SKM-1 treated with dmso at 0.1 percent for 144 hours (cell line): ENCODE measurements at regions not wholly inside any gene's neighbourhood (a gene's known extent, or its start where the extent isn't known, plus 50 kb on each side); places are given as distances from the start of the nearest gene placed in this dataset.
"Not testable (repeated sequence)": the region's sequence is repeated elsewhere in the genome, so short reads cannot be mapped to it uniquely, and the experiment has no call there.

ENCODE experiments used
- DNase-seq: peaks from one replicate; lab custom pipeline; 2025; ENCODE audit not compliant: unreplicated experiment; lab: John Stamatoyannopoulos, UW

DNA sequence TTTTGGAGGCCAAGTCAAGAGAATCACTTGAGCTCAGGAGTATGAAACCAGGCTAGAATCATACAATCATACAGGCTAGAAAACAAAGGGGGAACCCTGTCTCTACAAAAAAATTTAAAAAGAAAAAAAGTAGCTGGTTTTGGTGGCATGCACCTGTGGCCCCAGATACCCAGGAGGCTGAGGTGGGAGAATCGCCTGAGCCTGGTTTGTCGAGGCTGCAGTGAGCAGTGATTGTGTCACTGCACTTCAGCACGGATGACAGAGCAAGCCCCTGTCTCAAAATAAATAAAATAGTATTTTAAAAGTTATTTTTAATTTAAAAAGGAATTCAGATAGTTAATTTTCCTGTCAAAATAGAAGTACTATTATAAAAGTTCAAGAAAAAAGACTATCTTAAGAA, 369.1 kb upstream of the SLITRK5 start:
- DNase-seq, result no peak

DNA sequence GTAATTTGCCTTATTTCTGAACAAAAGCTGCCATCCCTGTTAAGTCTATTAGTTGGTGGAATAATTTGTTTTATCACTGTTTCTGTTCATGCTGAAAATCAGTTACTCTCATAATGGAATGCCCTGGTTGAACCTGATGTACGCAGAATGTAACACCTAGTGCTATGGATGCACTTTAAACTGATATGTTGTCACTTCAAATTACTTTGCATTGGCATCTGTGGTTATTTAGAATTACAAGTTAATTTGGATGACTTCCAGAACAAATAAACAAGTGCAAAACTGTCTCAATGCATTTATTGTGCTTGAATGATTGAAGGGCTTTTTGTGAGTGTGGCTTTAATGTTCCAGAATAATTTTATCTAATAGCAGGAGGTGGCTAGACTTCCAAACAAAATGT, 368.2 kb upstream of the SLITRK5 start:
- DNase-seq, result no peak

DNA sequence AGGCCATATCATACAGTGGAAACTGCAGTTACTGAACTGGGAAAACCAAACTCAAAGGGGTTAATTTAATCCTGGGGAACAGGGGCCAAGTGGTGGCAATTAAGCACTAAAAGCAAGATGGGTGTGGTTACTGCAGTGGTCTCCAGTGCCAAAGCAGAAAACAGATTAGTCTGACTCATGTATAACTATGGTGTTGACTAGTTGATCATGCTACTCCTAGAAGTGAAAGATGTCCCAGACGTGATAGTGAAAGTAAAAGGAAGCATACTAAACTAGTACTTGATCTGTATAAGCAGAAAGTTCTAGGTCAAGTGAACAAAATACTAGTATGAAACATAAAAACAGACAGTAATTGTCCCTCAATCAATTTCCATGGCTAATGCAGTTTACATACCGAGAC, 360.0 kb upstream of the SLITRK5 start:
- no peak for DNase-seq

DNA sequence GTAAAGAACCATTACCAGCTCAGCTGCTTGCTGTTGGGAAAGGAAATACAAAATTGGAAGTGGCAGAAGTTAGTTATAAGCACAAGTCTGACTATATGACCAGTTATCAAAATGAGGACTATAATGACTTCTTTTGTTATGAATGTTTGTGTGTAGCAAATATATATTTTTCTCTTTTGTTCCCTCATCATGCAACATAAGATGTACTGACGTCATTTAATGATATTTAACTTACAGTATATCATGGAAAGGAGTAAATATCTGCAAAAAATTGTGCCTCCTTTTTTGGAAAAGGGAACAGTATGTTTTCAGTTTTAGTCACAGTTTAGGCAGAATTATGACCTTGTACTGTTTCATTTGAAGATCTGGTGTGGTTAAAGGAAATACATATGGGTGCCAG, 356.3 kb upstream of the SLITRK5 start:
- DNase-seq, result no peak

DNA sequence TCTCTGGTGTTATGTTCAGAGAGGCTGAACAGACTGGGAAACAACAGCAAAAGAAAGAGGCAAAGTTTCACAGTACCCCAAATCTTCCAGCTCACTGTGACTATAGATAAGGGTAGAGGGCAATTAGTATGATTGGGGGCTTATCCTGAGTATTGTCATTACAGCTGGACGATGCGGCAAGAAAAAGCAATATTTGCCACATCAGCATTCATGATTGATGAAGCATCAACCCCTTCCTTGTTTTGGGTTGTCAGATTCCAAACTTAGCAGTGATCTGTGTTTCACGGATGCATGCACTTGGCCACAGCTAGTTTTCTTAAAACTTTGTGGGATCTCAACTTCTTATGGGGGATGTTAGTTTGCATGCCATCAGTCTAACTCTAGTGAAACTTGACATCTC, 348.8 kb upstream of the SLITRK5 start:
- DNase-seq, result no peak

DNA sequence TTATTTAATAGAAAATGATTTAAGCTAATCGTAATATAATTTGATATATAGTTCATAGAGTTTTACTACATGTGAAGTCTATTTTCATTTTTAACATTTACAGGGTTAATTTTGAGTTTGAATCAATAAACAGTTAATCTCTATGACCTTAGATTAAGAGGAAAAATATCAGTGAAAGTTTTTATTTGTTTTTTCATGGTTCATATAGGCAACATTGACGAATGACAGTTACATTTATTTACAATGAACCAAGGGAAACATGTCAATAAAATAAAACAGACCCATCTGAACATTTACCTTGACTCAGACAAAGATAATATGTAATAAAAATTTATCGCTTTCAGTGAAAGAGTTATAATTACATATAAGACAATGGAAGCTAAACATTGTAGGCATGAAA, 346.6 kb upstream of the SLITRK5 start:
- no peak for DNase-seq

DNA sequence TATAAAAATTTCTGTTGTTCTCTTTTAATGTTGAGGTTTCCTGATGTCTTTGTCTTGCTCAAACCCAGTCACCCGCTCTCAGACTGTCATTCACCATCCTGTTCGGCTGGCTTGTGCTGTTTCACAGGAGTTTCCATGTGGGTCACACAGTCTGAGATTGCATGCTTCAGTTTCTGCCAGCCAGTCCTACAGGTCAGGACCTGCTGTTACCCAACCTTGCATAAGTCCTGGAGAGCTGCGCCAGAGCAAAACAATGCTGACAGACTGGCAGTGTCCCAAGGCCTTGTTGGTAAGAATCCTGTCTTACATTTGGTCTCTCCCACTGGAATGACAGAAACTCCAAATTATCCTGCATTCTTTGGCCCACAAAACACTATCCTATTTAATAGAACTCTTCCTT, 340.0 kb upstream of the SLITRK5 start:
- DNase-seq, result no peak

DNA sequence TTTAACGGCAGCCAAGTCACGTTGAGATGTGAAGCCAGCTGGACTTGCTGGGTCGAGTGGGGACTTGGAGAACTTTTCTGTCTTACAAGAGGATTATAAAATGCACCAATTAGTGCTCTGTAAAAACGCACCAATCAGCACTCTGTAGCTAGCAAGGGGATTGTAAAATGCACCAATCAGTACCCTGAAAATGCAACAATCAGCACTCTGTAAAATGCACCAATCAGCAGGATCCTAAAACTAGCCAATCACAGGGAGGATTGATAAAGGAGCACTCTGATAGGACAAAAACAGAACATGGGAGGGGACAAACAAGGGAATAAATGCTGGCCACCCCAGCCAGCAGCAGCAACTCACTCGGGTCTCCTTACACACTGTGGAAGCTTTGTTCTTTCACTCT, 337.6 kb upstream of the SLITRK5 start:
- no peak for DNase-seq

DNA sequence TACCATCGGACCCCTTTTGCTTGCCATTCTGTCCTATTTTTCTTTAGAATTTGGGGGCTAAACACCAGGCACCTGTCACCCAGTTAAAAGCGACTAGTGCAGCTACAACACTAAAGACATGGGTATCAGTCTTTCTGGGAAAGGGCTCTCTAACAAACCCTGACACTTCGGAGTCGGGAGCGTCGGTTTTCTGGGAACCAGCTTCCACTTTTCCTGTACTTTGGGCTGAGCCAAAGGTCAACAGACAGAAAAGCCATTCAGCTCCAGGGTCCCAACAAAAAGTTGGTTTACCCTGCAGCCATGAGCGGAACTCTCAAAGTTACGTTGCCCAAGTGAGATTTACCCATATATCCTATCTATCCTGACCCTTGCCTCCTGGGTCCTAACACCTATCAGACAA, 337.0 kb upstream of the SLITRK5 start:
- no peak for DNase-seq

DNA sequence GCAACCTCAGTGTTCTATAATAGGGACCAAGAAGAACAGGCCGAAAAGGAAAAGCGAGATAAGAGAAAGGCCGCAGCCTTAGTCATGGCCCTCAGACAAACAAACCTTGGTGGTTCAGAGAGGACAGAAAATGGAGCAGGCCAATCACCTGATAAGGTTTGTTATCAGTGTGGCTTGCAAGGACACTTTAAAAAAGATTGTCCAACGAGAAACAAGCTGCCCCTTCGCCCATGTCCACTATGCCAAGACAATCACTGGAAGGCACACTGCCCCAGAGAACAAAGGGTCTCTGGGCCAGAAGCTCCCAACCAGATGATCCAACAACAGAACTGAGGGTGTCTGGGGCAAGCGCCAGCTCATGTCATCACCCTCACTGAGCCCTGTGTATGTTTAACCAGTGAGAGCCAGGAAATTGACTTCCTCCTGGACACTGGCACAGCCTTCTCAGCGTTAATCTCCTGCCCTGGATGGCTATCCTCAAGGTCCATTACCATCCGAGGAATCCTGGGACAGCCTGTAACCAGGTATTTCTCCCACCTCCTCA, 334.8 kb upstream of the SLITRK5 start:
- not testable (repeated sequence) for DNase-seq

DNA sequence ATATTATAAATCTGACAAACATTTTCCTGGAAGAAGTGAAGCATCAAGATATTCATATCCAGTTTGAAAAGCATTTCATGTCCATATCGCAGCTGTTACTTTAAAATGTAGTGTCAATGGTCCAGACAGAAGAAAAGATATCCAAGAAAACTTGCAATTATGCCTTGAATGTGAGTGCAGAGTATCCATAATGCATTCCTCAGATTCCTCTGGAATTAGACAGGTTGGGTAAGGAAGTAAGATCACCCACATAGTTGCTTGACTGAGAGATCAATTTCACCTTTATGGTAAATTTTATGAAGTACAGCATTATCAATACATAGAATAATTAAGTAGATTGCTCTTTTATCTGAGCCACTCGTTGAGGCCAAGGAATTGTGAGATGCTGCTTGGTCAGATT, 327.0 kb upstream of the SLITRK5 start:
- no peak for DNase-seq

DNA sequence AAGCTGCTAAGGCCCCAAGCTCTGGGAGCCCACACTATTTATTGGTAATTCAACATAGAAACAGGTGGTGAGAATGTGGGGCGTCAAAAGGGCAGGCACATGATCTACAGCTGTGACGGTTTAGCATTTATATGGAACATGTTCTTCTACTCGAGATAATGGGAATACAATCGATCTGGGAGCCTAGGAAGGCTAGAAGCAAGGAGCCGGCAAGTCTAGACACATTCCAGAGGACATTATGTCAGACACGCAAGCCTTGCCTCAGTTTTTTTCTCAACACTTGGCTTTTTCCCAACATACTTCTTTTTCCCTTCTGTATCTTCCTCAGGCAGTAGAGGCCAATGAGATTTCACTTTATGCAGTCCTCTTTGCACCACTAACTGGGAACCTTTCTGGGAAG, 315.7 kb upstream of the SLITRK5 start:
- no peak for DNase-seq

DNA sequence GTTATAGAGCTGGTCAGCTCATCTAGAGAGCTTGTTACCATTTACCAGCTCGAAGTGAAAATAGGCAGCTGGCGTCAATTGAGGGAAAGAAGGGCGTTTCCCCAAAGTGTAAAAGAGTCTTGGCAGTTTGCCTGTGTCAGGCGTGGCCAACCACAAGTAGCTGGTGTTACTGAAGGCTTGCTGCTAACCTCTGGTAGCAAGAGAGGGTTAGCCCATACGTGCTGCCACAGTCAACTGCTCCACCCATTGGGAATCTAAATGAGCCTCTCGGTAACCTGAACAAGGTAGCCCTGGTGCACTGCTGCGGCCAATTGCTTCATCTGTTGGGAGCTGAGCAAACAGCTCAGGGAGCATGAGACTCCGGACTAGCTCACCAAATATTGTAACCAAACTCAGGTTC, 314.9 kb upstream of the SLITRK5 start:
- DNase-seq, result no peak

DNA sequence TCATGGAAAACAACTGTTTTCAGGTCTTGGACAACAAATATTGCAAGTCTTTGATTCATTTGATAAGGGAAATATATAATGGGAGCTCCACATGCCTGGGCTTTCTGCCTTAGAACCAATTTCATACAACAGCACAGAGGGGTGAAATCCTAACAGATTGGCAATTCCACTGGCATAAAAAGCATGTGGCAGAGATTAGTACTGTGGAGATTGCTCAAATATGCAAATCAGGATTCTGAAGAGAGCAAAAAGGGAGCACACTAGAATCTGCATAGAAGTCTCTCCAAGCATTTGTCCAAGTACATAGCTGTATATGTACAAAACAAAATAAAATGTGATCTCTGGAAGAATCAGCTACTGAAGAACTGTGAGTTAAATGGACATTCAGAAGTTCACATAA, 312.9 kb upstream of the SLITRK5 start:
- no peak for DNase-seq

DNA sequence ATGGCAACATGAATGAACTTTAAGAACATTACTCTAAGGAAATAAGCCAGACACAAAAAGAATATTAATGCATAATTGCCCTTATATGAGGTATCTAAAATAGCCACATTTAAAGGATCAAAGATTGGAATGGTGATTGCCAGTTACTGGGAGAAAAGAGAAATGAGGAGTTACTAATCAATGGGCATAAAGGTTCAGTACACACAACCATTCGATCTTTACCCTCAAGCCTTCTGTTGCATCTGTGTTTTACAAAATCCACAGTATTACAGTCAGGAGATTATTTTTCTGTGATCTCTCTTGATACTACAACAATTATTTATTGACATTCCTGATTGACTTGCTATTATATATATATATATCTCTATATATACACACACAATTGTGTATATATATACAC, 310.0 kb upstream of the SLITRK5 start:
- no peak for DNase-seq

DNA sequence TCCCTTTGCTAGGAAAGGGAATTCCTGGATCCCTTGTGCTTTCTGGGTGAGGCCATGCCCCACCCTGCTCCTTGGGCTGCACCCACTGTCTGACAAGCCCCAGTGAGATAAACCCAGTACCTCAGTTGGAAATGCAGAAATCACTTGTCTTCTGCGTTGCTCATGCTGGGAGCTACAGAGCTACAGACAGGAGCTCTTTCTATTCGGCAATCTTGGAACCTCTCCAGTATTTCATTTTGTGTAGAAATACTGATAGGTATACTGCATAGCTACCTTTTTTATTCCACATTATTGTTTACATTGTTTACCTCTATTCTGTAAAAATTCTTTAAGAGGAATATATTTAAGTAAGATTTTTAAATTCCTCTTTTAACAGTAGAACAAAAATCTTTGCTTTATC, 302.5 kb upstream of the SLITRK5 start:
- no peak for DNase-seq

DNA sequence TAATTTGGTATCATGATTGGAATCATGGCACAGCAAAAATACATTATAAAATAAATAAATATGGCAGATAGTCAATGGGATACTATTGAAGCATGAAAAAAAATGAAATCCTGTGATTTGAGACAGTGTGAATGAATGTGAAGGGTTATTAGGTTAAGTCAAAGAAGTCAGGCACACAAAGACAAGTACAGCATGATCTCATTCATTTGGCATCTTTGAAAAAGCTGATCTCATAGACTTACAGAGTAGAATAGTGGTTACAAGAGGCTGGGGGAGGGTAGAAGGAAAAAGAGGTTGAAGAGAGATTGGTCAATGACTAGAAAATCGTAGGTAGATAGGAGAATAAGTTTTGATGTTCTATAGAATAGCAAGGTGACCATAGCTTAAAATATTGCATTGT, 295.1 kb upstream of the SLITRK5 start:
- no peak for DNase-seq

DNA sequence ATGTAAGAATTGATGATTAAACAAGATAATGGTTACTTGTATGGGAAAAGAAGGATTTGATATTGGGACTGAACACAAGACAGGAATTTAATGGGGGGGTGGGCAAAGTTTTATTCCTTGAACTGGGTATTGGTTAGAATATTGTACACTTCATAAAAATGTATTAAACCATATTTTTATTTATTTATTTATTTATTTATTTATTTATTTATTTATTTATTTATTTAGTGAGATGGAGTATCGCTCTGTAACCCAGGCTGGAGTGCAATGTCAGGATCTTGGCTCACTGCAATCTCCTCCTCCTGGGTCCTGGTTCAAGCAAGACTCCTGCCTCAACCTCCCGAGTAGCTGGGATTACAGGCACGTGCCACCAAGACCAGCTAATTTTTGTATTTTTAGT, 287.1 kb upstream of the SLITRK5 start:
- no peak for DNase-seq

DNA sequence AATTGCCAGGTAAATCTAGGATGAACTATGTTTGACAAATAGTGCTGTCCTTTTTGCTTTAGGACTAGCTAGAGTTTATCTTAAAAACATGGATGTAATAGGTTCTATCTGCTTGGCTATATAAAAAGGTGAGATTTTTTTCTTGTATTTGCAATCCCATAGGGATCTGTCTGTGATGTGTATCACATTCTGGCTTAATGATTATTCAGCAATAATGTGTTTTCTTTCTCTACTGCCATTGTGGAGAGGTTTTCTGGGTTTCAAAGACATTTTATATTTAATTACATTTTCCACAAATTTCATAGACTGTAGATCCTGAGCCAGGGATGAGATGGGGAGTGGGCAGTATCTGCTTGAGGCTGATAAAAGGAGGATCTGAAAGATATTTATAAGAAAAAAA, 277.8 kb upstream of the SLITRK5 start:
- no peak for DNase-seq

DNA sequence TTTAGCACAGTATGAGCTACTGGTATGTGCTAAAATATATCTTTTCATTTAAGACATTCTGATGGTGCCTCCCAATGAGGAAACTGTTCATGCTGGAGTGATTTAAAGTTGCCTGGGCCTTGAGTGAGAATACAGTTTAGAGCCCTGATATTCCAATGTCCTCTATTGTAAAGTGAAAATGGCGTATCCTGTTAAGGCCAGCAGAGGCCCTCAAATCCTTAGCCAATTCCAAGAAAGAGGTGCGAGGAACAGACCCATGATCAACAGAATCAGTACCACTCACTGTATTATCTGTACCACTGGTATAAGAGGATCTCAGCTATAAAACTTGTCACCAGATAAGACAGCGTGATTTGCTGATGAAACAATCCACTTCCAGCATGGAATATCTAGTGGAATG, 273.1 kb upstream of the SLITRK5 start:
- DNase-seq, result no peak

DNA sequence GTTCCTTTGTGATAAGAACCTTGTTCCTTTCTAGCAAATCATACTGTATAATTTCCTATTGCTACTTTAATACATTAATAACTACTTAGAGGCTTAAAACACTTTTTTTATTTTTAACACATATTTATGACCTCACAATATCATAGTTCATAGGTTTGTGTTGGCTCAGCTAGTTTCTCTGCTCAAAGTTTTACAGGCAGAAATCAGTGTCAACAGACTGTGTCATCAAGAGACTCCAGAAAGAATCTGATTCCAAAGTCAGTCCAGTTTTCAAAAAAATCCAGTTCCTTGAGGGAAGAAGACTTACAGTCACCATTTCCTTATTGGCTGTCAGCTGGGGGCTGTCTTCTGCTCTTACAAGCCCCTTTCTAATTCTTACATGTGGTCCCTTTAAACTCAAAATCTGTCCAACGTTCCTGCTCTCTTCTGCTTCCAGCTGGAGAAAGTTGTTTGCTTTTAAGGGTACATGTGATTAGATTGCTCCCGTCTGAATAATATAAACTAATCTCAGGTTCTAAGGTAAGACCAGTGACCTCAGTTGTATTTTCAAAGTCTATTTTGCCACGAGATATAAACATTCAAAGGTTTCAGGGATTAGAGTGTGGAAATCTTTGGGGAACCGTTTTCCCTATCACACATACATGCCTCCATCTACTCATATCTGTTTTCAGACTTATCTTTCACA, 267.3 kb upstream of the SLITRK5 start:
- no peak for DNase-seq

DNA sequence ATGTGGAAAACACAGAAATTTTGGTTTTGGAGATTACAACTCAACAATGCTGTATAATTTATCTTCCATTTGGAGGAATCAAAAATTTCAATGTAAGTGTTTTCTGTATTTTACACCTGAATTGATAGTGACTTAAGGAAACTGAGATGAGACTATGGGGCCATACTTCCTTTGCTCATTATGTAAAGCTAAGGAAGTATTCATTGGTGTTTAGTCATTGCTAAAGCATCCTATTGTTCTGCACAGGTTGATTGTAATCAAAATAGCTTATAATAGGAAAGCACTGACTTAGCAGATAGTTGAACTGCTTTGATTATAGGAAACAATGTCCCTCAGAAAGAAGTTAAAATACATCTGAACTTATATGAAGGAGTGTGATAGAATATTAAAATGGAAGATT, 244.4 kb upstream of the SLITRK5 start:
- no peak for DNase-seq

DNA sequence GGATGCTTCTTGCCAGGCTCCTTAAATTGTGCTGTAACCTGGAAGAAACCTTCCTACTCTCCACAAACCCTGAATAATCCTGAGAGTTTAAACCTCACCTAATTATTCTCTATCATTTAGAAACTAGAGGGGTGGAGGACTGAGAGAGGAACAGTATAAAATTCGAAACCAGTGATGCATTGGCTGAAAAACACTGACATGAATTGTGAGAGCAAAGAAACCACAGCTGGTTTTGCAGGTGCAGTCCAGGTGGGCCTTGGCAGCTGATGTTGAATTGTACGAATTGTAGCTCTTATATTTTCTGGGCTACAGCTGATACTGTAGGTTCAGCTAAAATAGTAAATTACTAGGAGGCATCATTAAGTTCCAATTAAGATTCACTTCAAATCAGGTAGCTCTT, 227.0 kb upstream of the SLITRK5 start:
- DNase-seq, result no peak
